Smooth muscle cell (in vitro differentiated cells): ENCODE measurements at regions not wholly inside any gene's neighbourhood (a gene's known extent, or its start where the extent isn't known, plus 50 kb on each side); places are given as distances from the start of the nearest gene placed in this dataset.

Experiments
- DNase-seq: peaks from one replicate; lab custom pipeline; 2025; ENCODE audit not compliant: unreplicated experiment; lab: John Stamatoyannopoulos, UW
- H2AFZ ChIP-seq: fragments of 200-600 bp; sonication (generic); 2 replicates; pipeline ENCODE4 v1.6.0; 2016; ENCODE audit warnings: antibody characterized with exemption, low read depth, mild to moderate bottlenecking
- H3F3A ChIP-seq: fragments of 200-600 bp; sonication (generic); 2 replicates; pipeline ENCODE4 v1.6.0; 2017; ENCODE audit warnings: antibody characterized with exemption, low read depth
- H3K27ac ChIP-seq: fragments of 200-600 bp; sonication (generic); 2 replicates; pipeline ENCODE4 v1.5.1; 2016; ENCODE audit warnings: low read depth, mild to moderate bottlenecking
- H3K27me3 ChIP-seq: fragments of 200-600 bp; sonication (generic); 2 replicates; pipeline ENCODE4 v1.6.1; 2016; ENCODE audit warnings: low read depth, mild to moderate bottlenecking
- H3K36me3 ChIP-seq: fragments of 200-600 bp; sonication (generic); 2 replicates; pipeline ENCODE4 v1.5.1; 2016; ENCODE audit warnings: low read depth
- H3K4me1 ChIP-seq: fragments of 200-600 bp; sonication (generic); 2 replicates; pipeline ENCODE4 v1.5.1; 2016; ENCODE audit warnings: low read depth
- H3K4me2 ChIP-seq: fragments of 200-600 bp; sonication (generic); 2 replicates; pipeline ENCODE4 v1.6.0; 2016; ENCODE audit warnings: mild to moderate bottlenecking
- H3K4me3 ChIP-seq: fragments of 200-600 bp; sonication (generic); 2 replicates; pipeline ENCODE4 v1.5.1; 2016; ENCODE audit warnings: mild to moderate bottlenecking
- H3K79me2 ChIP-seq: fragments of 200-600 bp; sonication (generic); 2 replicates; pipeline ENCODE4 v1.6.0; 2016; ENCODE audit warnings: low read depth, mild to moderate bottlenecking
- H3K9ac ChIP-seq: fragments of 200-600 bp; sonication (generic); 2 replicates; pipeline ENCODE4 v1.6.0; 2016; ENCODE audit warnings: low read depth
- H3K9me3 ChIP-seq: fragments of 200-600 bp; sonication (generic); replicated peaks from 2 replicates; pipeline ENCODE4 v1.5.1; 2016; ENCODE audit warnings: low read depth
- H4K20me1 ChIP-seq: fragments of 200-600 bp; sonication (generic); 2 replicates; pipeline ENCODE4 v1.6.0; 2016; ENCODE audit warnings: low read depth
- WGBS: methylation state at CpG from one replicate; pipeline ENCODE4 v1.1.7; 2016; ENCODE audit warnings: low lambda C conversion rate; 5-methylcytosine and 5-hydroxymethylcytosine counted together
- TF ChIP-seq, protein P1 (sequence below): fragments of 200-600 bp; sonication (generic); IDR thresholded peaks from 2 replicates; pipeline ENCODE4 v1.5.1; 2017; ENCODE audit warnings: borderline replicate concordance, mild to moderate bottlenecking, antibody characterized with exemption; ENCODE audit not compliant: insufficient read depth, poor library complexity, severe bottlenecking

DNA sequence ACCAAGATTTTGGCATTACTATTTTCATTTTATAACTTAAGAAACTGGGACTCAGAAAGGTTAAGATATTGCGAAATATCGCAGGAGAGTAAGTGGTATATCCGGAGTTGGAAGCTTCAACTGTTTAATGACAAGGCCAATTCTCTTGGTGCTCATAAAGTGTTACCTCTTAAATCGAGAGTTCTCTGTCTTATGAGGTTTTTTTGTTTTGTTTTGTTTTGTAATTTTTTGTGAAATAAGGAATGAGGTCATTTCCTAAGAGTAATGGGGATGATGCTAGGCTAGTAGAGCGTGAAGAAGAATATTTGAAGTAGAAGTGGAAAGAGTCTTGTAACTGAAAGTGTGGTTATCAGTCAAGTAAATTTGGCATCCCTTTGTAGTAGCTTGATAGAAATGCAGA lies 183.2 kb upstream of the DAB2 start:
- TF ChIP-seq, protein P1, sequence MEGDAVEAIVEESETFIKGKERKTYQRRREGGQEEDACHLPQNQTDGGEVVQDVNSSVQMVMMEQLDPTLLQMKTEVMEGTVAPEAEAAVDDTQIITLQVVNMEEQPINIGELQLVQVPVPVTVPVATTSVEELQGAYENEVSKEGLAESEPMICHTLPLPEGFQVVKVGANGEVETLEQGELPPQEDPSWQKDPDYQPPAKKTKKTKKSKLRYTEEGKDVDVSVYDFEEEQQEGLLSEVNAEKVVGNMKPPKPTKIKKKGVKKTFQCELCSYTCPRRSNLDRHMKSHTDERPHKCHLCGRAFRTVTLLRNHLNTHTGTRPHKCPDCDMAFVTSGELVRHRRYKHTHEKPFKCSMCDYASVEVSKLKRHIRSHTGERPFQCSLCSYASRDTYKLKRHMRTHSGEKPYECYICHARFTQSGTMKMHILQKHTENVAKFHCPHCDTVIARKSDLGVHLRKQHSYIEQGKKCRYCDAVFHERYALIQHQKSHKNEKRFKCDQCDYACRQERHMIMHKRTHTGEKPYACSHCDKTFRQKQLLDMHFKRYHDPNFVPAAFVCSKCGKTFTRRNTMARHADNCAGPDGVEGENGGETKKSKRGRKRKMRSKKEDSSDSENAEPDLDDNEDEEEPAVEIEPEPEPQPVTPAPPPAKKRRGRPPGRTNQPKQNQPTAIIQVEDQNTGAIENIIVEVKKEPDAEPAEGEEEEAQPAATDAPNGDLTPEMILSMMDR = no peak

DNA sequence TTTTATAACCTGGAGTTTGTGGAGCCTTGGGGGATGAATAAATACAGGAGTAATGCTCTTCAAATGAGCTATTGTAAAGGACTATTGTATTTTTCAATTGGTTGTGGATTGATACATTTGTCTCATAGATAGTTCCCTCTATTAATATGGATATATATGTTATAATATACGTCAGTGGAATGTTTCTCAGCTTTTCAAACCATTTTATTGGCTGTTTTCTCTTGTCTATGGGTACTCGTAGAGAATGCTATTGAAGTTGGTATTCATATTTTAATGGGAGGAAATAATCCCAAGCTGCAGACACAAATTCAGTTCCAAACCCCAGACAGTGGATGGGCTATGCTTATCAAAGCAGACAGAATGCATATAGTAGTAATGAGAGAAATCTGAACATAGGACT lies 181.8 kb upstream of the DAB2 start:
- TF ChIP-seq, protein P1 = no peak
- Histone ChIP-seq H3K4me1 (no peaks in the 10 kb centered on the region), H3K9me3 (no peaks in the 10 kb centered on the region), H3F3A (no peaks in the 10 kb centered on the region), H3K79me2 (no peaks in the 10 kb centered on the region), H3K27me3 (no peaks in the 10 kb centered on the region), H3K4me2 (no peak overlapping the region), H3K9ac (no peak overlapping the region), H3K27ac (no peak overlapping the region), H3K36me3 (no peaks in the 10 kb centered on the region), H4K20me1 (no peaks in the 10 kb centered on the region), H2AFZ (no peak overlapping the region), H3K4me3 (no peak overlapping the region)
- 88% methylated on average over 2 of the region's 2 CpGs for WGBS
- no peak for DNase-seq

More for the DNA sequence above, 183.2 kb upstream of the DAB2 start:
- Histone ChIP-seq H3K27me3 (no peaks in the 10 kb centered on the region), H3K4me2 (no peak overlapping the region), H3F3A (no peaks in the 10 kb centered on the region), H4K20me1 (no peaks in the 10 kb centered on the region), H3K27ac (no peak overlapping the region), H3K79me2 (no peaks in the 10 kb centered on the region), H3K4me3 (no peak overlapping the region), H3K9ac (no peak overlapping the region), H2AFZ (no peak overlapping the region), H3K4me1 (no peaks in the 10 kb centered on the region), H3K9me3 (no peaks in the 10 kb centered on the region), H3K36me3 (no peaks in the 10 kb centered on the region)
- no peak for DNase-seq
- WGBS = 94% methylated on average over 5 of the region's 5 CpGs

GRCh38 chr5:39605588-39606575 lies 181.1 kb upstream of the DAB2 start:
- H3K36me3 ChIP-seq = no peaks in the 10 kb centered on the region
- no peak overlapping the region for H3K27ac ChIP-seq
- H3K9me3 ChIP-seq = no peaks in the 10 kb centered on the region
- H2AFZ ChIP-seq = no peak overlapping the region
- no peaks in the 10 kb centered on the region for H3K4me1 ChIP-seq
- H4K20me1 ChIP-seq = no peaks in the 10 kb centered on the region
- no peak overlapping the region for H3K4me3 ChIP-seq
- H3K27me3 ChIP-seq = no peaks in the 10 kb centered on the region
- H3K9ac ChIP-seq = no peak overlapping the region
- TF ChIP-seq, protein P1 = no peak
- H3F3A ChIP-seq = no peaks in the 10 kb centered on the region
- H3K79me2 ChIP-seq = no peaks in the 10 kb centered on the region
- no peak for DNase-seq
- WGBS = 80% methylated on average over 5 of the region's 5 CpGs
- no peak overlapping the region for H3K4me2 ChIP-seq
